ENCODE measurements at regions not wholly inside any gene's neighbourhood (a gene's known extent, or its start where the extent isn't known, plus 50 kb on each side); places are given as distances from the start of the nearest gene placed in this dataset.

DNA sequence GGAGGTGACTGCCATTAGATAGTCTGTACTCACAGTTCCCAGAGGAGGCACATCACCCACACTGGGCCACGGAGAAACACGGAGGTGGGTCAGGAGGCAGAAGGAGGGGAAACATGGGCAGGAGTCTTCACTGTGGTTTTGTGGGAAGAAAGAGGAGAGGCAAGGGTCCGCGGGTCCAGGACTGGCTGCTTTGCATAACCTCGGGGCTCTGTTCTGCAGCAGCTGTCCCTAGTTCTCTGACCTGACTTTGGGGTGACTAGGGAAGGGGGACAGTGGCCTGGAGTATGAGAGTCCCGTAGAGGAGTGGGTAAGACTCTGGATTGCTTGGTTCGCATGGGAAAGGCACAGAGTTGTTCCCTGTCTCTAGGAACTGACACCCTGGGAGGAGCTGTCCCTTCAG lies 238.3 kb upstream of the RAB6C start:
- TF ChIP-seq, protein P1, sequence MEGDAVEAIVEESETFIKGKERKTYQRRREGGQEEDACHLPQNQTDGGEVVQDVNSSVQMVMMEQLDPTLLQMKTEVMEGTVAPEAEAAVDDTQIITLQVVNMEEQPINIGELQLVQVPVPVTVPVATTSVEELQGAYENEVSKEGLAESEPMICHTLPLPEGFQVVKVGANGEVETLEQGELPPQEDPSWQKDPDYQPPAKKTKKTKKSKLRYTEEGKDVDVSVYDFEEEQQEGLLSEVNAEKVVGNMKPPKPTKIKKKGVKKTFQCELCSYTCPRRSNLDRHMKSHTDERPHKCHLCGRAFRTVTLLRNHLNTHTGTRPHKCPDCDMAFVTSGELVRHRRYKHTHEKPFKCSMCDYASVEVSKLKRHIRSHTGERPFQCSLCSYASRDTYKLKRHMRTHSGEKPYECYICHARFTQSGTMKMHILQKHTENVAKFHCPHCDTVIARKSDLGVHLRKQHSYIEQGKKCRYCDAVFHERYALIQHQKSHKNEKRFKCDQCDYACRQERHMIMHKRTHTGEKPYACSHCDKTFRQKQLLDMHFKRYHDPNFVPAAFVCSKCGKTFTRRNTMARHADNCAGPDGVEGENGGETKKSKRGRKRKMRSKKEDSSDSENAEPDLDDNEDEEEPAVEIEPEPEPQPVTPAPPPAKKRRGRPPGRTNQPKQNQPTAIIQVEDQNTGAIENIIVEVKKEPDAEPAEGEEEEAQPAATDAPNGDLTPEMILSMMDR (conservative IDR thresholded peaks at IDR 0.05; ENCODE audit: low read depth, low read length), result no peak
- TF ChIP-seq EZH2 (IDR thresholded peaks at IDR 0.05; ENCODE audit: low read length, unreplicated experiment), result no peak
- no peak for TF ChIP-seq EZH2phosphoT487 (IDR thresholded peaks at IDR 0.05; ENCODE audit: borderline replicate concordance, low read length)
